ENCODE measurements at regions not wholly inside any gene's neighbourhood (a gene's known extent, or its start where the extent isn't known, plus 50 kb on each side); places are given as distances from the start of the nearest gene placed in this dataset.

- TF ChIP-seq CTCF (conservative IDR thresholded peaks at IDR 0.05): no peak
These were observed 144.5 kb downstream of the GC start for GRCh38 chr4:71639380-71639779.

GRCh38 chr4:71635139-71635748 is 148.6 kb downstream of the GC start:
- no peak overlapping the region for H3K27ac ChIP-seq
- no peak for TF ChIP-seq CTCF (conservative IDR thresholded peaks at IDR 0.05)

More at GRCh38 chr4:71639380-71639779, 144.5 kb downstream of the GC start:
- H3K27ac ChIP-seq: no peak overlapping the region

- H3K27ac ChIP-seq: no peak overlapping the region
- TF ChIP-seq CTCF (conservative IDR thresholded peaks at IDR 0.05): no peak
These were observed 149.5 kb downstream of the GC start for GRCh38 chr4:71634364-71634763.

GRCh38 chr4:71630803-71631202 is 153.1 kb downstream of the GC start:
- no peak for TF ChIP-seq CTCF (conservative IDR thresholded peaks at IDR 0.05)
- H3K27ac ChIP-seq: no peak overlapping the region

- no peak overlapping the region for H3K27ac ChIP-seq
- TF ChIP-seq CTCF (conservative IDR thresholded peaks at IDR 0.05): no peak
These were observed 158.9 kb downstream of the GC start for GRCh38 chr4:71625005-71625404.
